Keratinocyte (primary cell): ENCODE measurements at regions not wholly inside any gene's neighbourhood (a gene's known extent, or its start where the extent isn't known, plus 50 kb on each side); places are given as distances from the start of the nearest gene placed in this dataset.

Source experiments
- CTCF ChIP-seq, 3 experiments: IDR thresholded peaks in 1 of 3; conservative IDR thresholded peaks in 1 of 3; optimal IDR thresholded peaks in 1 of 3; 2 replicates in 2 of 3; 3 replicates in 1 of 3; pipeline versions ENCODE3 to v1.5.1; 2011; ENCODE audit warnings: low read length in 3 of 3, mild to moderate bottlenecking in 3 of 3, moderate library complexity in 2 of 3, control low read depth in 1 of 3, inconsistent platforms in 1 of 3; ENCODE audit not compliant: insufficient read depth in 2 of 3; ENCODE audit errors: extremely low read depth in 1 of 3
- EZH2 ChIP-seq: IDR thresholded peaks from one replicate; pipeline ENCODE4 v1.6.1; 2012; ENCODE audit warnings: inconsistent platforms, mild to moderate bottlenecking, low read length, moderate library complexity

- TF ChIP-seq CTCF (optimal IDR thresholded peaks at IDR 0.05 in 1 of 3, IDR thresholded peaks at IDR 0.05 in 1 of 3, conservative IDR thresholded peaks at IDR 0.05 in 1 of 3; ENCODE audit: extremely low read depth in 1 of 3, insufficient read depth in 2 of 3, low read length in 3 of 3) = no peak
- no peak for TF ChIP-seq EZH2
These were observed 50.6 kb upstream of the RAB4A start for GRCh38 chr1:229220163-229220846.
